ENCODE measurements at regions not wholly inside any gene's neighbourhood (a gene's known extent, or its start where the extent isn't known, plus 50 kb on each side); places are given as distances from the start of the nearest gene placed in this dataset.

DNA sequence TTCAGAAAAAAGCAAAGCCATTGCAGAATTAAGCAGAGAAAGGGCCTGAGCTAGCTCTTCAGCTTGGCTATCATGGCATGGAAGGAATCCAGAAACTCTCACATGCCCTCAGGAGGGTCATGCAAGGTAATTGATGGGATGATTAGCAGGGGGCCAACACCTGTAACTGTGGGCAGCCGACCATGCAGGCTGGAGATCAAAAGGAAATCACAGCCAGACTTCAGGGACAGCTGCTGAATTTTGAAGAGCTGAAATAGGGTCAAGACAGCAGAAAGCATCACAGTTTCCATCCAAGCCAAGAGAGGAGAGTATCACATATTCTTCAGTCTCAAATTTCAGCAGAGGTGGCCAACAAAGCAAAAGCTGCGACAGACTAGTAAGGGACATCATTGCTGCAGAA, 239.6 kb upstream of the STEAP1 start:
- dilution Hi-C loops (cut with HindIII; ENCODE audit: low sequenced_read_pairs, unreplicated experiment) = no loop called here
- no peak for DNase-seq
- no peak for TF ChIP-seq CHD1 (IDR thresholded peaks at IDR 0.05; ENCODE audit: low read depth, low read length)
- TF ChIP-seq CEBPB (IDR thresholded peaks at IDR 0.05; ENCODE audit: low read depth, low read length) = no peak
- no peak for TF ChIP-seq POLR2A (IDR thresholded peaks at IDR 0.05; ENCODE audit: low read depth, low read length)
- TF ChIP-seq MXI1 (IDR thresholded peaks at IDR 0.05; ENCODE audit: borderline replicate concordance, low read depth, low read length) = no peak
- TF ChIP-seq, protein P1, sequence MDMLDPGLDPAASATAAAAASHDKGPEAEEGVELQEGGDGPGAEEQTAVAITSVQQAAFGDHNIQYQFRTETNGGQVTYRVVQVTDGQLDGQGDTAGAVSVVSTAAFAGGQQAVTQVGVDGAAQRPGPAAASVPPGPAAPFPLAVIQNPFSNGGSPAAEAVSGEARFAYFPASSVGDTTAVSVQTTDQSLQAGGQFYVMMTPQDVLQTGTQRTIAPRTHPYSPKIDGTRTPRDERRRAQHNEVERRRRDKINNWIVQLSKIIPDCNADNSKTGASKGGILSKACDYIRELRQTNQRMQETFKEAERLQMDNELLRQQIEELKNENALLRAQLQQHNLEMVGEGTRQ (IDR thresholded peaks at IDR 0.05; ENCODE audit: low read depth, low read length) = no peak
- TF ChIP-seq BHLHE40 (IDR thresholded peaks at IDR 0.05; ENCODE audit: low read depth, low read length) = no peak
- TF ChIP-seq FOS (IDR thresholded peaks at IDR 0.05; ENCODE audit: low read depth, low read length) = no peak
- TF ChIP-seq MAFK (IDR thresholded peaks at IDR 0.05; ENCODE audit: low read depth, low read length) = no peak
- no peak for TF ChIP-seq RCOR1 (IDR thresholded peaks at IDR 0.05; ENCODE audit: insufficient replicate concordance, low read length)
- no peak for TF ChIP-seq NFE2L2 (IDR thresholded peaks at IDR 0.05; ENCODE audit: low read depth, low read length)
- no peak for TF ChIP-seq SMC3 (IDR thresholded peaks at IDR 0.05; ENCODE audit: low read depth, low read length)

More for the DNA sequence above, 239.6 kb upstream of the STEAP1 start:
- Histone ChIP-seq H3K4me2 (ENCODE audit: low read depth, low read length) (no peak overlapping the region), H4K5ac (ENCODE audit: low read depth, low read length) (no peak overlapping the region), H3K18ac (ENCODE audit: low read depth, low read length) (no peak overlapping the region), H3K4me3 (ENCODE audit: insufficient read depth, low read depth, low read length) (no peak overlapping the region), H3K4me1 (ENCODE audit: control insufficient read depth, insufficient read depth, low read length) (no peaks in the 10 kb centered on the region), H2BK120ac (ENCODE audit: low read depth, low read length) (no peak overlapping the region), H3K23ac (ENCODE audit: low read depth, low read length) (no peak overlapping the region), H3K27me3 (ENCODE audit: control insufficient read depth, insufficient read depth, low read length) (no peaks in the 10 kb centered on the region), H3K4ac (ENCODE audit: low read depth, low read length) (no peak overlapping the region), H2AFZ (replicated peaks; ENCODE audit: low read length, poor library complexity) (no peak overlapping the region), H4K91ac (ENCODE audit: insufficient read depth, low read depth, low read length) (no peak overlapping the region), H3K36me3 (ENCODE audit: control insufficient read depth, insufficient read depth, low read length) (no peaks in the 10 kb centered on the region), H3K27ac (ENCODE audit: insufficient read depth, low read length) (no peak overlapping the region), H3K79me1 (ENCODE audit: low read depth in 1 of 2, low read length in 2 of 2) (no peaks in the 10 kb centered on the region), H3K14ac (replicated peaks; ENCODE audit: low read depth, low read length) (no peak overlapping the region), H2AK5ac (ENCODE audit: low read depth, low read length) (no peak overlapping the region), H3K9me3 (ENCODE audit: control insufficient read depth, insufficient read depth, low read length) (peaks cover 6% of the 10 kb centered on the region), H2BK20ac (ENCODE audit: low read depth, low read length) (no peak overlapping the region), H3K9ac (ENCODE audit: low read depth, low read length) (no peak overlapping the region), H4K20me1 (ENCODE audit: insufficient read depth, low read length) (no peaks in the 10 kb centered on the region), H2BK15ac (ENCODE audit: low read depth, low read length) (no peak overlapping the region), H4K8ac (ENCODE audit: low read depth in 2 of 2, low read length in 2 of 2) (no peak overlapping the region), H2AK9ac (replicated peaks; ENCODE audit: low read depth, low read length, poor library complexity) (no peak overlapping the region), H3K9me1 (ENCODE audit: insufficient read depth, low read length) (no peaks in the 10 kb centered on the region), H3K56ac (ENCODE audit: extremely low read depth, insufficient read depth, low read length) (no peak overlapping the region), H2BK5ac (ENCODE audit: low read depth, low read length, poor library complexity, severe bottlenecking) (no peak overlapping the region)
- no peak for ATAC-seq (ENCODE audit: low read depth)
- in situ Hi-C loops (cut with MboI; ENCODE audit: low sequenced_read_pairs) (no loop called here), intact Hi-C loops (cut with micrococcal nuclease) (no loop called here)
- CTCF ChIA-PET = no interaction called here
- POLR2A ChIA-PET (ENCODE audit: unreplicated experiment) = no interaction called here
- WGBS, 2 experiments (ENCODE audit: extremely low coverage in 2 of 2, insufficient read length in 1 of 2) = no CpG with 5 or more reads among the region's 2 CpGs
- BruUV-seq (replicated peaks) = no TSS peak

Data from IMR-90 (cell line).